ENCODE measurements at regions not wholly inside any gene's neighbourhood (a gene's known extent, or its start where the extent isn't known, plus 50 kb on each side); places are given as distances from the start of the nearest gene placed in this dataset.

- TF ChIP-seq GATA2 (IDR thresholded peaks at IDR 0.05; ENCODE audit: low read depth, low read length) (no peak), GATA3 (IDR thresholded peaks at IDR 0.05; ENCODE audit: low read depth, low read length) (no peak)
Observed at GRCh38 chr5:27387535-27388073, 349.2 kb upstream of the CDH9 start.
